H4 (cell line): ENCODE measurements at regions not wholly inside any gene's neighbourhood (a gene's known extent, or its start where the extent isn't known, plus 50 kb on each side); places are given as distances from the start of the nearest gene placed in this dataset.

Experiments
- DNase-seq: peaks from one replicate; pipeline ENCODE4 v3.0.0-alpha.2; 2015; ENCODE audit warnings: low spot score

- no peak for DNase-seq
Observed at GRCh38 chr11:45724153-45724552, 58.7 kb upstream of the CHST1 start.

DNA sequence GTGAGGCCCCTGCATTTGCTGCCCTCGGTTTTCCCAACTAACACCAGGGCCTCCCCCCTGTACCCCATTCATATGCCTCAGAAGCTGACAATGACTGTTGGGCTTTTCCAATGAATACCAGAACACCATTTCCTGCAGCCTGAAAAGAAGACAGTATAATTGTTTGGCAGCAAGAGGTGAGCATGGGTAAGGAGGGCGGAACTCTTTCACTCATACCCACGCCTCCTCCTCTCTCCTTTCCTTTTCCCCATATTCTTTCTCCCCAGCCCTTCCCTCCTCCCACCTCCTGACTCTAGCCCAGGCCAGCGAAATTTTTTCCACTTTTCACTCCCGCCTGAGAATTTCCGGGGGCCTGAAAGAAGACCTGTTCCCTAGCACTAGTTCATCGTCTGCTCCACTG lies 58.0 kb upstream of the CHST1 start:
- DNase-seq: no peak

DNA sequence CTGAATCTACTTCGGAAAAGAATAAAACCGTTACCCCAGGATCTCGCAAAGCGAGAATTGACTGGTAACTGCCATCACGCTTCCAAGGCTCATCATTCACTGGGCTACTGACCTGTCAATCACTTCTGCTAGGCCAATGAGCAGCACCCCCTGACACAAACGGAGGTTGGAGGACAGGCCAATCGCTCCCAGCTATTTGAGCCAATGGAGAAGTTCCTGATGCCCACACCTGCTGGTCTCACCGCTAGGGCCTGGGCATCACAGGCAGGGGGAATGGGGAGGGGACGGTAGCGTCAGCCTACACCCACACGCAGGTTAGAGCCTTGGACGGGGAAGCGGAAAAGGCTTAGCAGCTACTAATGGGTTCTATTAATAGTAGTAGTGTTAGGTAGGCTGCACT lies 56.7 kb upstream of the CHST1 start:
- DNase-seq: no peak

DNA sequence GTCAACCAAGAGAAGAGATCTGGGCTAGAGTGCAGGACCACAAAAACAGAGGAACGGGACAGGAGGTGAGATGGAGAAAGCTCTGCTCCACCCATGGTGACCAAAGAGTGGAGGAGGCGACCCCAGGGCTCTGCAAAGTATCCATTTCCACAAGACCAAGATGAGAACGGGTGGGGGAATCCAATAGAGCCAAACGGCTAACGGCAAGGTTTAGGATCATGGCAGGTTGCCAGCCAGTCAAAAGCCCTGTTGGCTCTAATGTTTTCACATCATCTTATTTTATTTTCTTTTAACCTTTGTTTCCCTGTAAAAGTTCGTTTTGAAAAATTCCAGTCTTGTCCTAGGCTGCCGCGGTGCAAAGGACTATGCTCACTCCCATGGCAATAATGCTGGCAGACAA lies 52.1 kb upstream of the CHST1 start:
- DNase-seq: no peak

- DNase-seq: peak; percentile 44
Observed at GRCh38 chr11:45715418-45715817, 50.0 kb upstream of the CHST1 start.
